GM18868 (cell line): ENCODE measurements at regions not wholly inside any gene's neighbourhood (a gene's known extent, or its start where the extent isn't known, plus 50 kb on each side); places are given as distances from the start of the nearest gene placed in this dataset.
"Not testable (repeated sequence)": the region's sequence is repeated elsewhere in the genome, so short reads cannot be mapped to it uniquely, and the experiment has no call there.

Experiments
- ATAC-seq: cut with Tn5 transposase; IDR thresholded peaks from one replicate; pipeline ENCODE4 v1.9.1; 2021; ENCODE audit warnings: mild to moderate bottlenecking, moderate library complexity; ENCODE audit not compliant: unreplicated experiment

DNA sequence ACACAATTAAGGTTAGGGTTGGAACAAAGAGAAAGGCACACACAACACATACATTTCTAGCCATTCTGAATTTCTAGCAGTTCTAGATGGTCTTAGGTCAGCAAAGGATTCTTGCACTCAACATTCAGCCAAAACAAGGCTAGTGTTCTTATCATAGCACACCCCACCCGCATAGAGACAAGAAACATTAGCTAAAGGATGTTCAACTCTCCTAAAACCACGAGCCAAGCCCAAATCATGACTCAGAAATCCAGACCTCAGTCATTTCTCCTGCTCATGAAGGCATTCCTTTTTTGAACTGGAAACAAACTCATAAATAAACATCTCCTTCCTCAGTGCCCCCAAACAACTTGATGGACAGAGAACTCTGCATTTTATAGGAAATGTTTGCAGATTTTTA lies 293.0 kb upstream of the NOTCH2NLA start:
- not testable (repeated sequence) for ATAC-seq

DNA sequence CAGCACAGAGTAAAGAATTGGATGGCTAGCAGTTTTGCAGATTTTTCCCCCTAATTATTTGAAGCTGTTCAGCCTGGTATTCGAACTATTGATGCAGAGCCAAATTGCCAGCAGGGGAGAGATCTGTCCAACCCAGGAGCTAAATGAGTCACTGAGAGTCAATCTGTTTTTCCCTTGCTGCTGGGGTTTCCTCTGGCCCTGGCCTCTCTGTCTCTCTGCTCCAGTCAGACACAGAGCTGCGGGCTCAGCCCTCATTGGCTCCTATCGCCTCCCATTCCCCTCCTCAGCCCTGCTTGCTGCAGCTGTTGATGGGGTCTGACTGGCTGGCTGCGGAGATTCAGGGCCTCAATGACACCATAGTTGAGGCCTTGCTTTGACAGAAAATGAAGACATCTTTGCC lies 284.9 kb upstream of the NOTCH2NLA start:
- not testable (repeated sequence) for ATAC-seq

DNA sequence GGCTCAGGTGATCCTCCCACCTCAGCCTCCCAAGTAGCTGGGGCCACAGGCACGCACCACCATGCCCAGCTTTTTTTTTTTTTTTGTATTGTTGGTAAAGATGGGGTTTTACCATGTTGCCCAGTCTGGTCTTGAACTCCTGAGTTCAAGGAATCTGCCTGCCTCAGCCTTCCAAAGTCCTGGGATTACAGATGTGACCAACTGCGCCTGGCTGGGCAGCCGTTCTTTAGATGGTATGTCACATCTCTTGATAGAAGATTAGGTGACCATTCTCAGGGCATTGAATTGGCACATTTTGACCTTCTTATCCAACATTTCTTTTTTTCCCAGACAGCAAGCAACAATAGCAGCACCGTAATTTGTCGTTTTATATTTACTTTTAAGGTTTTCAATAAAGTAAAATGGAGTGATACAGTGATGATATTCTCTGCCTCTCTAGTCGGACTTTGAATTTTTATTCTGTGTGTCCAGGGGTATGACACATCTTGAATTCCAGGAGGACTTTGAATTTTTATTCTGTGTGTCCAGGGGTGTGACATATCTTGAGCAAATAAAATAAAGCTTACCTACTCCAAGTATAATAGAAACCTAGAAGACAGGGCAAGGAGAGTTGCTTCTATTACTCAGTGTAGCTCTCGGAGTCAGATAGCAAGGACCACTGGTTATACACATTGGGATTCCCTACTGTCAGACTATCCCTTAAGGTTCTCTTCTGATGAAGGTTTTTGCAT lies 282.4 kb upstream of the NOTCH2NLA start:
- not testable (repeated sequence) for ATAC-seq

DNA sequence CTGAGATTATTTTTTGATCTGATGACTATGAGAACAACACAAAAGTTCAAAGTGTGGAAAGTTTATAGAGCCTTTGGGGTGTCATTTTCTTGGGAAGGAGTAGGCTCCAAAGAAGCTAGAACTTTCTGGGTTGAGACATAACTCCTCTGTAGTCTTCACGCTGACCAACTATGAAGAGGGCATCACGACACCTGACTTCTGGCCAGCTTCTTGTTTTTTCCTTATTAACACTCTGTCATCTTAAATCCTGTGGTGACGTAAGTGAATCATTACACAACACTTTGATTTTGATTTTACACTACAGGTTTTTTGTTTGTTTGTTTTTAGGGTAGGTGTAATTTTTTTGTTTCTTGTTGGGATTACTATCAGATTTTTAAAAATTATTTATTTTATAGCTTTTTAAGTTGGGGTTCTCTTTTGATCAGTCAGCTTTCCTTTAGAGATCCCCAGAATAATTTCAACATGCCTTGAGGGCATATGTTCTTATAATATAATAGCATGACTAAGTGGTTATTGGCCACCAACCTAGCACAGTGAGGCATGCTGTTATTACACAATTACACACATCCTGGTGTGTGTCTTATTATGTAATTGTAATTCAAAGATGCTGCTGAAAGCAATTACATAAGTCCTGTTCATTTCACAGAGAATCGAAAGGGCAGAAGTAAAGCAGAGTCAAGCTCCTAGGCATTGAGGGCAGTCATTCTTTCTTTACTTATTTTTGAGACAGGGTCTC lies 281.6 kb upstream of the NOTCH2NLA start:
- ATAC-seq: not testable (repeated sequence)

DNA sequence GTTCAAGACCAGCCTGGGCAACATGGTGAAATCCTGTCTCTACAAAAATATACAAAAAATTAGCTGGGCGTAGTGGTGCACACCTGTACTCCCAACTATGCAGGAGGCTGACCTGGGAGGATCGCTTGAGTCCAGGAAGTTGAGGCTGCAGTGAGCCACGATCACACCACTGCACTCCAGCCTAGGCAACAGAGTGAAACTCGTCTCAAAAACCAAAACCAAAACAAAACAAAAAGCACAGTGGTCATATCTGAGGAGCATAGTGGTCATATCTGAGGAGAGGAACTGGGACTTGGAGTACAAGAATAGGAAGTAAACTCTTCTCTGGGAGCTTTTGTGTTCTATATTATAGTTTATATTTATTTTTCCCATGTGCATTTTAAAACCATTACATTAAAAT lies 275.3 kb upstream of the NOTCH2NLA start:
- ATAC-seq: not testable (repeated sequence)

DNA sequence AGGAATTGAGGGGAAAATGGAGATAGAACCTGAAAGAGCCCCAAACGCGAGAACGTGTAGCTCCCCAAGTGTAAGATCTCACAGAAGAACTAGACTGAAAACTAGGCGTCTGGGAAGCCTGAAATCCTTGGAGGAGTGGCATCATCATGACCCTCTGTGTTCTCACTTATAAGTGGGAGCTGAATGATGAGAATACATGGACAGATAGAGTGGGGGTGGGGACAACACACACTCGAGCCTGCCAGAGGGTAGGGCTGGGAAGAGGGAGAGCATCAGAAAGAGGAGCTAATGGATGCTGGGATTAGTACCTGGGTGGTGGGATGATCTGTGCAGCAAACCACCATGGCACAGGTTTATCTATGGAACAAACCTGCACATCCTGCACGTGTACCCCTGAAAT lies 258.7 kb upstream of the NOTCH2NLA start:
- ATAC-seq: not testable (repeated sequence)

DNA sequence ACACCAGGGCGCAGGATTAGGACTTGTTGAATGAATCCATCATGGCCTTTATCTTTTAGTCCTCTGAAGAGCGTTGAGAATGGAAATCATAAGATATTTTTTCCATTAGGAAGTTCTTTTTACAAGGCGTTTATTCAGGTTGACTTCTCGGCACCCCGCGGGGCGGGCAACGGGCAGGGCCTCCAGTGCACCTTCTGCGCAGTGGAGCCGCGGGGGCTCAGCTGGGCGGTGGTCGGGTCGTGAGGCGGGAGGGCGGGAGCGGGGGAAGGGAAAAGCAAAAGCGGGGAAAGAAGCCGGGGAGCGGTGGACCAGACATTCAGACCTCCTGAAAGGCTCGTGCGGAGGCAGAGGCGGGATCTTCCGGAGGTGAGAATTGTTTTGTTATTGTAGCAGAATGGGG lies 258.3 kb upstream of the NOTCH2NLA start:
- ATAC-seq: not testable (repeated sequence)

DNA sequence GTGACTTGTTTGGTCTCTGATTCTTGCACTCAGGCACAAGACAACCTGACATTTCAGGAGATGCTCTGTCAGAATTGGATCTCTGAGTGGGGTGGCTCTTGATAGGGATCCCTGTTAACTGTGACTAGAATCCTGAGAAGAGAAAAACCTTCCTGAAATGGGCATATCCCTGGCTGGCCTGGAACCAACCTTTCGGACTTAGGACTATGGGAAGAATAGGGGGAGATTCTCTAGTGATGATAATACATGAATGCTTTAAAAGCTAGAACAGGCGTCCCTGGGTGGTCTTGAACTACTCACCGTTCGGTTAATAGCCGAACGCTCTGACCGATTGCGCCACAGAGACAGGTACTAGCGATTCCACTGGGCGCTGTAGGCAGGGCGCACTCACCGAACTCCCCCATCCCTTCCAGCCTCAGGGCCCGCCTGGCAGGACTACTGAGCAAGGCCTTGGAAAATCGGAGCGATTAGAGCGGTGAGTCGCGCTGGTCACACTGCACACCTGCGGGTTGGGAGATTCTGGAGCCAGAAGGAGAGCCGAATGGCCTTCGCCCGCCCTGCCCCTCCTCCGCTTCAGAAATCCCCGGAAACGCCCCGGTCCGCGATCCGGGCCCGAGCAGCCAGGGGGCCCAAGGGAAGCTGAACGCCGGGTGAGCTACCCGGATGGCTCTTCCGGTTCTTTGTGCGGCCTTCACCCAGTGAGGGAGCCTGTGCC lies 257.6 kb upstream of the NOTCH2NLA start:
- not testable (repeated sequence) for ATAC-seq

DNA sequence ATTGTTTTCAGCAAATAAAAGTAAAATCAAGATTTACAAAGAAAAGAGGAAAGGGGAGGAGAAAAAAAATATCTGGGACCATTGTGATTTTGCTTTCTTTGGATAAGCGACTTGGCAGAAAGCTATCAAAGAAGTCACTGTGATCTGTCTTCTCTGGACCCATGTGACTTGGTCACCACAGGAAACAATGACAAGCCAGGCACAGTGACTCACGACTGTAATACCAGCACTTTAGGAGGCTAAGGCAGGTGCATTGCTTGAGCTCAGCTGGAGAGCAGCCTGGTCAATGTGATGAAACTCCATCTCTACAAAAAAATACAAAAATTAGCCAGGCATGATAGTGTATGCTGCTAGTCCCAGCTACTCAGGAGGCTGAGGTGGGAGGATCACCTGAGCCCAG lies 255.4 kb upstream of the NOTCH2NLA start:
- ATAC-seq: not testable (repeated sequence)

DNA sequence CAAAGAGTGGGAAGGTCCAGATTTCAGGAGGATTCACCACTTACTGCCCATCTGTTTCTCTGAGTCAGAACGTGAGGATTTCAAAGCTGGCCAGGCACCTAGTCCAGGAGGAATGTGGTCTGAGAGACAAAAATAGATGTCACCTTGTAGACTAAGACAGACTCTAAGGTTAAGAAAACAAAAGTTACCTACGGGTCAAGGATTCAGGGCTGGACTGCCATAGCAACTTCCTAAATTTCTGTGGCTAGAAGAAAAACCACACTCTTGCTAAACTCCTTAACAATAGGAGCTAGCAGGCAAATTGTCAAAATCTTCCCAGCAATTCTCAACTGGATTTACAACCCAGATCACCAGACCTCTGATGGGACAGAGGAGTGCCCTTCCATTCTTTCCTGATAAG lies 250.4 kb upstream of the NOTCH2NLA start:
- ATAC-seq: not testable (repeated sequence)

DNA sequence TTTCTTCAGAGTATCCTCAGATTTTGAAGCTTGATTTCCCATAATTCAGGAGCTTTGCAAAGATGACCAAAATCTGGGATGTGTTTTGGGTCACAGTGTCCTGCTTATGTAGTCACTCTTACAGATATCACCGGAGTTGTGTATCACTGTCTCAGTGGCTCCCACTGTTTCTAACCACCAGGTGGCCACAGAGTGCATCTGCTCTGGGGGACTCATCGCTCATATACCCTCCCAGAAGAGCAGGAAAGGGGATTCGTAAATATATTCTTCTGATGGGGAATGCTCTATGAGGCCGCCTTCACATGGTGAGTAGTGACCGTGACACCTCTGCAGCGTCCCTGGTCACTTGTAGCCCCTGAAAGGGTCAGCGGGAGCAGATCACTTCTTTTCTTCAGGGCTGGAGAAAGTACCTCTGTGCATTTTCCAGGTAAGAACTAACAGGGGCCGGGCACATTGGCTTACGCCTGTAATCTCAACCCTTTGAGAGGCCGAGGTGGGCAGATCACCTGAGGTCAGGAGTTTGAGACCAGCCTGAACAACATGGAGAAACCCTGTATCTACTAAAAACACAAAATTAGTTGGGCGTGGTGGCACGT lies 249.4 kb upstream of the NOTCH2NLA start:
- not testable (repeated sequence) for ATAC-seq

DNA sequence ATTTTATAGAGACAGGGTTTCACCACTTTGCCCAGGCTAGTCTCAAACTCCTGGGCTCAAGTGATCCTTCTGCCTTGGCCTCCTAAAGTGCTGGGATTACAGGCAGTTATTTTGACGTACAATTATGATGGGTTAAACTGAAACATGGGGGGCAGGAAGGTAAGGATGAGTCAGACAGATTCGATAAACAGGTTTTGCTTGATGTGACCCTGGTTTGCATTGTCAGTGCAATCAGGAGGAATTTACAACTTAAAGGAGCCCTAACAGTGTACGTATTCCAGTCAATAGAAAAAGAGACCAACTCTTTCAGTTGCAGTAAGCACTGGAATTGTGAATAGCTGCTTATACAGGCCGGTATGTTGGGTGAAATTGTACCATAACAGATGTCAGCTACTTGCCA lies 246.3 kb upstream of the NOTCH2NLA start:
- not testable (repeated sequence) for ATAC-seq

DNA sequence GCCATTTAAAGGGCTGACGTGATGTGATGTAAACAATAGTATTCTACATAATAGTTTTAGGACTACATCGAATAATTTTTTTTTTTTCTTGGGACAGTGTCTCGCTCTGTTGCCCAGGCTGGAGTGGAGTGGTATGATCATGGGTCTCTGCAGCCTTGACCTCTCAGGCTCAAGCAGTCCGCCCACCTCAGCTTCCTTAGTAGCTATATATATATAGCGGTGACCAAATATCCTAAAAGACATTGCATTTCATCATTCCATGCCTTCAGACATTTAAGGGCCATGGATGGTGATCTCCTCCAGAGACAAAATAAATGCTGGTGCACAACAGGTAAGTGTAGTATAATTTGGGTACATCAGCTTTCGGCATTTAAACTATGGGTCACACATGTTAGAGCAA lies 245.4 kb upstream of the NOTCH2NLA start:
- ATAC-seq: not testable (repeated sequence)

DNA sequence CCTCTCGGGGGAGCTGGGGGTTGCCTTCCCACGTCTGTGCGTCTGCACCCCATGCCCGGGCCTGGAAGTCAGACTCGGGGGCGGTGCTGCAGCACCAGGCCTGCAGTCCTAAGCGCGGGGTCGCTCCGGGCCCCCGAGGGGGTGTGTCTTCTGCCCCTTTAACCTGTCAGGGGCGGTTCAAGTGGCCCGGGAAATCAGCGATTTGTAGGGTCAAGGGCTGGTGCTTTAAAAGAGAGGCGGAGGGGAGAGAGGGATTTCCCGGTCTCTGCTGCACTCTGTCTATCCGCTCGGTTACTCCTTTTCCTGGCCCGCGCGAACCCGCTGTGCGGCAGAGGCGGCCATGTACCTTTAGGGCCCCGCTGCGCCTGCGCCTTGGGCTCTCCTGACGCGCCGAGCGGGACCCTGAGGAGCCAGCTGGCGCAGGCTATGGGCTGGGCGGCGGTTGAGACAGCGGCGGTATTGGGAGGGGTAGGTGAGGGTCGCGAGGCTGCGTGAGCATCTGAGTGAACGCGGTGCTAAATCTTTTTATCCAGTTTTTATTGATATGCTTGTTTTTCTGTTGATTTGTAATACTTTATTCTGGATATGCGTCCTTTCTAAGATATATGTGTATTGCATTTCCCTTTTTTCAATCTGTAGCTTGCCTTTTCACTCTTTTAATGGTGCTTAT lies 243.5 kb upstream of the NOTCH2NLA start:
- ATAC-seq: peak; percentile 93

DNA sequence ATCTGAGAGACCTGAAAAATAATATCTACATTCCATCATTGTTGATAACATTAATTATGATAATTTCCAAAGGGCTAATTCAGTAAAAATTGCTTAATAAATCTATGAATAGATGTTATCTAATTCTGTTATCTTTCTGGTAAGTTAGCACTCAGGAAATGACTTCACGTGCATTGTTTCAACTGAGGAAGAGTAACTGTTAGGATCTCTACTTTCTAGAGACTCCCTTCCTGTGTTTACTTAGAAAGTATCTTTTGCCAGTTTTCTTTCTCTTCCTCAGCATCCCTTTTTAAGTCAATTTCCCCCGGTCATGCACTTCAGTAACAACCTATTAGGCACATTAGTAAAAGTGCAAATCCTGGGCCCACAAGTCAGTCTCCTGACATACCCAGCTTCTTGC lies 231.1 kb upstream of the NOTCH2NLA start:
- ATAC-seq: not testable (repeated sequence)

DNA sequence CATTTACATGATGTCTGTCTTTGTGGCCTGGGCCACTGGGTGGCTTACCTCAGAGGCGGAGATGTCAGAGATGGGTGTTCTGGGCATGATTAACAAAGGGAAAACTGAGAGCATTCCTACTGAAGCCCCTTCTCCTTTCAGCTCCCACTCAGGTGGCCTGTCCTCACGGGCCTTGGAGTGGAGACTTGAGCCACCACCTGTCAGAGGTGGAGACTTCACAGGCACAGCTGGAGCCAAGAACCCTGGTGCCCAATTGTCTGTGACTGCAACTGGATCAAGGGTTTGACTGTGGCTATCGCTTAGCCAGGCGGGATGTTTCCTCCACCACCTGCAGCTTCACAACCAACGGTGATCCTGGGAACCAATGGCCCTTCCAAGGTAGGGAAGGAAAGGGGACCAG lies 230.5 kb upstream of the NOTCH2NLA start:
- not testable (repeated sequence) for ATAC-seq

DNA sequence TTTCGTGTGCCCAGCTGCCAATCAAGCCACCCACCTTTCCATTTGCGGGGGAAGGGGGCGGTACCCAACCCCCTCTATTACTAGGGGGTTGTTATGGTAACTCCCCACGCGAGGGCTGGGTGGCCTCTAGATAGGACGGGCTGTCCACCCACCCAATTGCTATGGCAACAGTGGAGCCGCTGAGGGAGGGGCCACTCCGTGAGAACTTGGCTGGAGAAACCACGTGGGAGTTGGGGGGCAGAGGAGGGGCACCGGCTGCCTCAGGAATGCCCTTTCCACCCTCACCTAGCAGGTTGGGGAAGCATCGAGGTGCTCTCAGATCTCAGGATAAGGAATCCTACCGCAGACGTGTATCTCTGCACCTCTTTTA lies 220.0 kb upstream of the NOTCH2NLA start:
- ATAC-seq: not testable (repeated sequence)

DNA sequence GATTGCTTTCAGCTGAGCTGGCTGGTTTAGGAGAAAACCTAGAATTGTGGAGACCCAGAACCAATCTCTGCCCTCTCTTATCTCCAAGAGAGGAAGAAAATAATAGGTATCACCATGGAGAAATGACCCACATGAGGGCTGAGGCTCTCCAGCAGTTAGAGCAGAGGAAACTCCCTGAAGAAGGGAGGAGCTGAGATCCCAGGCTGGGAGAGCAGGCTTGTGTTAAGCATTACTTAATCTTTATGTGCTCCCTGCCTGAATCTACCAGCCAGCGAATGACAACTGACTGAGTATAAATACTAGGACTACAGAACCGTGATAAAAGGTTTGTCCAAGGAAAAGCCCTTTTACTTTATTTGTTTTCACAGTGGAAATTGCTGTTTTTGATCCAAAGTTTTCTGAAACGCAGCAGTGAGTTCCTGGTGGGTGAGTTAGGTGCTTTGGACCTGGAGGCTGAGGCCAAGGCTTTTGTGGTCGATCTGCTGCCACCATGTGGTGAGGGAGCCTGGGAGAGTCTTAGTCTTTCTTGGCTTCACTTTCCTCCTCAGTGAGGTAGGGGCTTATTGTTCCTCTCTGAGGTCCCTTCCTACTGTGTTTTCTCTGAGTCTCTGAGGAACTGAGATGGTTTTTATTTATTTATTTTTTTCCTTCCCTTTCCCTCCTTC lies 219.5 kb upstream of the NOTCH2NLA start:
- ATAC-seq: not testable (repeated sequence)

DNA sequence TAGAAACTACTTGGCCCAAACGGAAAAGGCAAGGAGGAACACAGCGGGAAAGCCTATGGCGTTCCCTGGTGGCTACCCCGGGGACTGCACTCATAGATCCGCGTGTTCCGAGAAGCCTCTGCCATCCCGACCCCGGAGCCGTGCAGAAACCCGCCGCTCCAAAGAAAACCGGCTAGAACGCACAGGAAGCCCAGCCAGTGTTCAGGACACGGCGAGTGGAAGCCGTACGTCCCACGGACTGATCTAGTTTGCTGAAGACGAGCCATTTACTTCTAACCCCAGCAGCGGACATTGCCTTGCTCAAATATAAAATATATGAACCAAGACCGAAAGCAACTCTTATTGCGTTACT lies 215.0 kb upstream of the NOTCH2NLA start:
- not testable (repeated sequence) for ATAC-seq
